ENCODE measurements at regions not wholly inside any gene's neighbourhood (a gene's known extent, or its start where the extent isn't known, plus 50 kb on each side); places are given as distances from the start of the nearest gene placed in this dataset.

- no peak for DNase-seq
- Histone ChIP-seq H3K4me1 (ENCODE audit: low read length) (no peaks in the 10 kb centered on the region), H3K4me2 (ENCODE audit: low read depth, low read length, poor library complexity, severe bottlenecking) (no peak overlapping the region), H3K27me3 (ENCODE audit: low read length) (no peaks in the 10 kb centered on the region), H3K9me2 (replicated peaks; ENCODE audit: insufficient read depth, low read length) (no peaks in the 10 kb centered on the region), H3K27ac (ENCODE audit: low read length) (no peak overlapping the region), H3K9ac (ENCODE audit: low read length) (no peak overlapping the region), H3K4me3 (ENCODE audit: low read length) (no peak overlapping the region), H4K20me1 (ENCODE audit: insufficient read depth, low read depth, low read length) (no peaks in the 10 kb centered on the region), H3K9me3 (ENCODE audit: low read length) (no peaks in the 10 kb centered on the region), H2AFZ (ENCODE audit: low read length) (no peak overlapping the region), H3K79me2 (ENCODE audit: low read length) (no peaks in the 10 kb centered on the region), H3K36me3 (ENCODE audit: insufficient read depth, low read length) (no peaks in the 10 kb centered on the region)
Observed at GRCh38 chr9:89901920-89902319, 297.1 kb downstream of the GADD45G start.

GRCh38 chr9:89902450-89903140 is 297.8 kb downstream of the GADD45G start:
- no peak overlapping the region for H3K27ac ChIP-seq (ENCODE audit: low read length)
- no peak overlapping the region for H3K9ac ChIP-seq (ENCODE audit: low read length)
- no peak for DNase-seq
- H3K4me3 ChIP-seq (ENCODE audit: low read length): no peak overlapping the region
- no peak overlapping the region for H3K4me2 ChIP-seq (ENCODE audit: low read depth, low read length, poor library complexity, severe bottlenecking)
- no peaks in the 10 kb centered on the region for H3K79me2 ChIP-seq (ENCODE audit: low read length)
- H3K9me2 ChIP-seq (replicated peaks; ENCODE audit: insufficient read depth, low read length): no peaks in the 10 kb centered on the region
- H3K9me3 ChIP-seq (ENCODE audit: low read length): no peaks in the 10 kb centered on the region
- H3K27me3 ChIP-seq (ENCODE audit: low read length): no peaks in the 10 kb centered on the region
- H2AFZ ChIP-seq (ENCODE audit: low read length): no peak overlapping the region
- H3K36me3 ChIP-seq (ENCODE audit: insufficient read depth, low read length): no peaks in the 10 kb centered on the region
- no peaks in the 10 kb centered on the region for H3K4me1 ChIP-seq (ENCODE audit: low read length)
- no peaks in the 10 kb centered on the region for H4K20me1 ChIP-seq (ENCODE audit: insufficient read depth, low read depth, low read length)

- no peaks in the 10 kb centered on the region for H3K79me2 ChIP-seq (ENCODE audit: low read length)
- no peaks in the 10 kb centered on the region for H3K9me2 ChIP-seq (replicated peaks; ENCODE audit: insufficient read depth, low read length)
- H3K4me2 ChIP-seq (ENCODE audit: low read depth, low read length, poor library complexity, severe bottlenecking): no peak overlapping the region
- H3K27ac ChIP-seq (ENCODE audit: low read length): no peak overlapping the region
- H3K9ac ChIP-seq (ENCODE audit: low read length): no peak overlapping the region
- no peaks in the 10 kb centered on the region for H3K27me3 ChIP-seq (ENCODE audit: low read length)
- H2AFZ ChIP-seq (ENCODE audit: low read length): no peak overlapping the region
- H3K4me1 ChIP-seq (ENCODE audit: low read length): no peaks in the 10 kb centered on the region
- H3K4me3 ChIP-seq (ENCODE audit: low read length): no peak overlapping the region
- no peaks in the 10 kb centered on the region for H3K36me3 ChIP-seq (ENCODE audit: insufficient read depth, low read length)
- no peaks in the 10 kb centered on the region for H4K20me1 ChIP-seq (ENCODE audit: insufficient read depth, low read depth, low read length)
- no peak for DNase-seq
- H3K9me3 ChIP-seq (ENCODE audit: low read length): no peaks in the 10 kb centered on the region
Observed at GRCh38 chr9:89903141-89903475, 298.3 kb downstream of the GADD45G start.

GRCh38 chr9:89905606-89906338 is 301.0 kb downstream of the GADD45G start:
- H3K4me2 ChIP-seq (ENCODE audit: low read depth, low read length, poor library complexity, severe bottlenecking): no peak overlapping the region
- no peaks in the 10 kb centered on the region for H3K9me2 ChIP-seq (replicated peaks; ENCODE audit: insufficient read depth, low read length)
- H3K27ac ChIP-seq (ENCODE audit: low read length): no peak overlapping the region
- DNase-seq: no peak
- H3K4me1 ChIP-seq (ENCODE audit: low read length): no peaks in the 10 kb centered on the region
- no peak overlapping the region for H3K9ac ChIP-seq (ENCODE audit: low read length)
- H3K36me3 ChIP-seq (ENCODE audit: insufficient read depth, low read length): no peaks in the 10 kb centered on the region
- H3K27me3 ChIP-seq (ENCODE audit: low read length): no peaks in the 10 kb centered on the region
- no peak overlapping the region for H3K4me3 ChIP-seq (ENCODE audit: low read length)
- H3K79me2 ChIP-seq (ENCODE audit: low read length): no peaks in the 10 kb centered on the region
- H2AFZ ChIP-seq (ENCODE audit: low read length): no peak overlapping the region
- H4K20me1 ChIP-seq (ENCODE audit: insufficient read depth, low read depth, low read length): no peaks in the 10 kb centered on the region
- H3K9me3 ChIP-seq (ENCODE audit: low read length): no peaks in the 10 kb centered on the region

GRCh38 chr9:89911721-89912604 is 307.2 kb downstream of the GADD45G start:
- Histone ChIP-seq H3K4me2 (ENCODE audit: low read depth, low read length, poor library complexity, severe bottlenecking) (no peak overlapping the region), H2AFZ (ENCODE audit: low read length) (no peak overlapping the region), H4K20me1 (ENCODE audit: insufficient read depth, low read depth, low read length) (no peaks in the 10 kb centered on the region), H3K9ac (ENCODE audit: low read length) (no peak overlapping the region), H3K27ac (ENCODE audit: low read length) (no peak overlapping the region), H3K36me3 (ENCODE audit: insufficient read depth, low read length) (no peaks in the 10 kb centered on the region), H3K79me2 (ENCODE audit: low read length) (no peaks in the 10 kb centered on the region), H3K4me3 (ENCODE audit: low read length) (no peak overlapping the region), H3K9me3 (ENCODE audit: low read length) (no peaks in the 10 kb centered on the region), H3K4me1 (ENCODE audit: low read length) (no peaks in the 10 kb centered on the region), H3K9me2 (replicated peaks; ENCODE audit: insufficient read depth, low read length) (no peaks in the 10 kb centered on the region), H3K27me3 (ENCODE audit: low read length) (no peaks in the 10 kb centered on the region)
- DNase-seq: no peak

- Histone ChIP-seq H3K4me1 (ENCODE audit: low read length) (no peaks in the 10 kb centered on the region), H3K27ac (ENCODE audit: low read length) (no peak overlapping the region), H2AFZ (ENCODE audit: low read length) (no peak overlapping the region), H3K36me3 (ENCODE audit: insufficient read depth, low read length) (no peaks in the 10 kb centered on the region), H3K9me3 (ENCODE audit: low read length) (no peaks in the 10 kb centered on the region), H3K79me2 (ENCODE audit: low read length) (no peaks in the 10 kb centered on the region), H3K4me3 (ENCODE audit: low read length) (no peak overlapping the region), H3K9me2 (replicated peaks; ENCODE audit: insufficient read depth, low read length) (no peaks in the 10 kb centered on the region), H3K4me2 (ENCODE audit: low read depth, low read length, poor library complexity, severe bottlenecking) (no peak overlapping the region), H3K27me3 (ENCODE audit: low read length) (no peaks in the 10 kb centered on the region), H4K20me1 (ENCODE audit: insufficient read depth, low read depth, low read length) (no peaks in the 10 kb centered on the region), H3K9ac (ENCODE audit: low read length) (no peak overlapping the region)
- no peak for DNase-seq
Observed at GRCh38 chr9:89912605-89912953, 307.8 kb downstream of the GADD45G start.

GRCh38 chr9:89915187-89915586 is 310.4 kb downstream of the GADD45G start:
- Histone ChIP-seq H3K9ac (ENCODE audit: low read length) (no peak overlapping the region), H3K36me3 (ENCODE audit: insufficient read depth, low read length) (no peaks in the 10 kb centered on the region), H3K9me2 (replicated peaks; ENCODE audit: insufficient read depth, low read length) (no peaks in the 10 kb centered on the region), H3K4me1 (ENCODE audit: low read length) (no peaks in the 10 kb centered on the region), H3K4me2 (ENCODE audit: low read depth, low read length, poor library complexity, severe bottlenecking) (no peak overlapping the region), H3K79me2 (ENCODE audit: low read length) (no peaks in the 10 kb centered on the region), H4K20me1 (ENCODE audit: insufficient read depth, low read depth, low read length) (no peaks in the 10 kb centered on the region), H3K4me3 (ENCODE audit: low read length) (no peak overlapping the region), H3K9me3 (ENCODE audit: low read length) (no peaks in the 10 kb centered on the region), H3K27ac (ENCODE audit: low read length) (no peak overlapping the region), H3K27me3 (ENCODE audit: low read length) (no peaks in the 10 kb centered on the region), H2AFZ (ENCODE audit: low read length) (no peak overlapping the region)
- DNase-seq: no peak

GRCh38 chr9:89916001-89916597 is 311.3 kb downstream of the GADD45G start:
- no peak for DNase-seq

More at GRCh38 chr9:89916001-89916597, 311.3 kb downstream of the GADD45G start:
- Histone ChIP-seq H3K4me2 (ENCODE audit: low read depth, low read length, poor library complexity, severe bottlenecking) (no peak overlapping the region), H3K9ac (ENCODE audit: low read length) (no peak overlapping the region), H4K20me1 (ENCODE audit: insufficient read depth, low read depth, low read length) (no peaks in the 10 kb centered on the region), H3K36me3 (ENCODE audit: insufficient read depth, low read length) (no peaks in the 10 kb centered on the region), H3K79me2 (ENCODE audit: low read length) (no peaks in the 10 kb centered on the region), H2AFZ (ENCODE audit: low read length) (no peak overlapping the region), H3K27ac (ENCODE audit: low read length) (no peak overlapping the region), H3K9me3 (ENCODE audit: low read length) (no peaks in the 10 kb centered on the region), H3K4me1 (ENCODE audit: low read length) (no peaks in the 10 kb centered on the region), H3K4me3 (ENCODE audit: low read length) (no peak overlapping the region), H3K27me3 (ENCODE audit: low read length) (no peaks in the 10 kb centered on the region), H3K9me2 (replicated peaks; ENCODE audit: insufficient read depth, low read length) (no peaks in the 10 kb centered on the region)

Measured in Karpas-422 (cell line).